CD4-positive, alpha-beta T cell treated with Interleukin-6 for 4 hours (primary cell): ENCODE measurements at regions not wholly inside any gene's neighbourhood (a gene's known extent, or its start where the extent isn't known, plus 50 kb on each side); places are given as distances from the start of the nearest gene placed in this dataset.
"Not testable (repeated sequence)": the region's sequence is repeated elsewhere in the genome, so short reads cannot be mapped to it uniquely, and the experiment has no call there.

Experiments
- DNase-seq: peaks from one replicate; pipeline ENCODE4 v3.0.0-alpha.2; 2020; ENCODE audit warnings: mixed read lengths

GRCh38 chr3:34066999-34067398 lies 268.6 kb downstream of the PDCD6IP start:
- DNase-seq = no peak

DNA sequence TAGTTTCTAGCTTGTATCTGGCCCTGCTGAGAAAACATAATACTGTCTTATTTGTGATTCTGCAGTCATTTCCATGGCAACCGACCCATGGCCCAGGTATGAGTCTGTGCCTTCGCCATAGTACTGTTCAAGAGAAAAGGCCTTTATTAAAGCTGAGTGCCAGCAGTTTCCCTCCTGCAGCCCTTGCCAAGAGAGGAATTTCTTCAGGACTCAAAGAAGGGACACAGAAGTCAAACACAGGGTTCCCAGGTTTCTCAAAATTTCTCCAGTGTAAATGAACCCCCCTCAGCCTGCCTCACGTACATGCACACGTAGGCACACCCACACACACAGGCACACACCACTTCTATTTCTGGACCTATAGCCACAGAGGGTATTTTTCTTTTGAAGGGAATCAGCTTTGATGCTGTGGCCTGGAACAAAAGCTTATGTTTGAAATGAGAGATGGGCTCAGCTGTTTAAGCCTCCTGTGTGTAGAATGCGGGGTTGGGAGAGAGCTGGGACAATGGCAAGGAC lies 269.2 kb downstream of the PDCD6IP start:
- DNase-seq = no peak

DNA sequence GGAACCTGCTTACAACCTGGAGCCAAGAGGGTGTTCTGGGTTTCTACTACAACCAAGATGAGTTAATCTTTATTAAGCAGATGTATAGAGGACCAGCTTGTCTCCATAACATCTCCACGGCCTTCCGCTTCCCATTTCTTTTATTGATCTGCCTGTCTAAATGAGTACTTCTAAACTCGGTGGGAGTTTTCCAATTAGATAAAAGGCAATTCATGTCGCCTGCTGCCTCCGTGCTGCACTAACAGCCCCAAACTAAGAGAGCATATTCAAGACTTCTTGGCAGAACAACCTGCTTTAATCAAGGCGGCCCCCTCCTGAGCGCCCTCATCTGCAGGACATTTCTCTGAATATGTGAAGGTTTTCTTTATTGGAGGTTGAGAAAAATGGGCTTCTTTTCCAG lies 270.1 kb downstream of the PDCD6IP start:
- DNase-seq = no peak

GRCh38 chr3:34070831-34071585 lies 272.6 kb downstream of the PDCD6IP start:
- no peak for DNase-seq

GRCh38 chr3:34072297-34072696 lies 273.9 kb downstream of the PDCD6IP start:
- no peak for DNase-seq

DNA sequence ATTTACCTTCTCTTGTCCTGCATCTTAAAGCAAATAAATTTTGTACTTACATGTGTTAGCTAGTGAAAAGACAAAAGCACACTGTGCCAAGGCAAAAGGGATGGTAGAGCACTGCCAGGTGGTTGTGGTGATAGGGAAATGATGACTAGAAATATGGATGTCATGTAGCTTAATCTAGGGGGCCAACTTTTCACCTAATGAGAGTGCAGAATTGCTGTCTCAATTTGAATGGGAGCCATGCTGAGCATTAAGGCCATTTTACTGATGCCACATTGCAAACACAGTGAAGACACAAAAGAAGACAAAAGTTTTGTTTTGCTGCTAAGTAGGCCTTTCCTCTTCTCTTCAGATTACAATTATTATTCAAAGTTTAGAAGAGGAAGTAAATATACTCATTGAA lies 274.7 kb downstream of the PDCD6IP start:
- DNase-seq = no peak

- no peak for DNase-seq
These were observed 275.5 kb downstream of the PDCD6IP start for GRCh38 chr3:34073961-34074360.

GRCh38 chr3:34075975-34076374 lies 277.5 kb downstream of the PDCD6IP start:
- no peak for DNase-seq

DNA sequence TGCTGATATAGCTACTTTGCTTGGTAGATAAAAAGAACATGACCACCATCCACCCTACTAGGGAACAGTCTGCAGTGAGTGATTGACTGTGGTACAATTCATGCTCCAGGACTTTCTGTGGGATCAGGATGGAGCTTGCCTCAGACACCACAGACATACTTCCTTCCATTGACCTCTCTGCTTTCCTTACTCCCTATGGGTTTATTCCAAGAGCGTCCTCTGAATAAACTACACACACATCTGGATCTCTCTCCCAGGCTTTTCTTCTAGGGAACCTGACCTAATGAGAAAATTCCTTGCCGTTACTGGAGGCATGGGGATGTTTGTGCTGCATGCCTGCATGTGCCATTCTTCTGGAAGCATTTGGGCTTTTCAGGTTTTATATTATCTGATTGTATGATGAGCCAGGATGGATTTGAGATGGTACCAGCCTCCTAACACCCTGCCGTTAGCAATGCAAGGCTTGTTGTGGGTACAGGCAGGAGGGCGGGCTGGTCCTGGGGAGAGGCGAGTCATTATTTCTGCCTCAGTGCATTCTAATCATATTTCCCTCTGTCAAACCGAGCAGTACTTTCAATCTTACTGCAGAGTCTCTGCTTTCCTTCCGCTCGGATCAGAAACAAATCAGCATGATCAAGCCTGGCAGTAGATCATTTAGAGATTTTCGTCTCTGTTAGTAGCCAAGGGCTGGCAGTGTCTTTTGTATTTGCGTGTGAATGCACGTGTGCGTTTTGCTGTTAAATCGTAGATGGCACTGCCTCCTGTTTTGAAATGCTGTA lies 279.2 kb downstream of the PDCD6IP start:
- no peak for DNase-seq

GRCh38 chr3:34078418-34078817 lies 280.0 kb downstream of the PDCD6IP start:
- DNase-seq = no peak

- DNase-seq = not testable (repeated sequence)
These were observed 281.4 kb downstream of the PDCD6IP start for GRCh38 chr3:34079849-34080248.

GRCh38 chr3:34090379-34090778 lies 291.9 kb downstream of the PDCD6IP start:
- DNase-seq = not testable (repeated sequence)

- no peak for DNase-seq
These were observed 292.4 kb downstream of the PDCD6IP start for GRCh38 chr3:34090876-34091275.

DNA sequence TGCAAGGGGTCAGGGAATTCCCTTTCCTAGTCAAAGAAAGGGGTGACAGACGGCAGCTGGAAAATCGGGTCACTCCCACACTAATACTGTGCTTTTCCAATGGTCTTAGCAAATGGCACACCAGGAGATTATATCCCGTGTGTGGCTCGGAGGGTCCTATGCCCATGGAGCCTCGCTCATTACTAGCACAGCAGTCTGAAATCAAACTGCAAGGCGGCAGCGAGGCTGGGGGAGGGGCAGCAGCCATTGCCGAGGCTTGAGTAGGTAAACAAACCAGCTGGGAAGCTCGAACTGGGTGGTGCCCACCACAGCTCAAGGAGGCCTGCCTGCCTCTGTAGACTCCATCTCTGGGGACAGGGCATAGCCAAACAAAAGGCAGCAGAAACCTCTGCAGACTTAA lies 295.9 kb downstream of the PDCD6IP start:
- not testable (repeated sequence) for DNase-seq

- no peak for DNase-seq
These were observed 303.9 kb downstream of the PDCD6IP start for GRCh38 chr3:34102288-34102687.

- no peak for DNase-seq
These were observed 307.9 kb downstream of the PDCD6IP start for GRCh38 chr3:34106379-34106778.

DNA sequence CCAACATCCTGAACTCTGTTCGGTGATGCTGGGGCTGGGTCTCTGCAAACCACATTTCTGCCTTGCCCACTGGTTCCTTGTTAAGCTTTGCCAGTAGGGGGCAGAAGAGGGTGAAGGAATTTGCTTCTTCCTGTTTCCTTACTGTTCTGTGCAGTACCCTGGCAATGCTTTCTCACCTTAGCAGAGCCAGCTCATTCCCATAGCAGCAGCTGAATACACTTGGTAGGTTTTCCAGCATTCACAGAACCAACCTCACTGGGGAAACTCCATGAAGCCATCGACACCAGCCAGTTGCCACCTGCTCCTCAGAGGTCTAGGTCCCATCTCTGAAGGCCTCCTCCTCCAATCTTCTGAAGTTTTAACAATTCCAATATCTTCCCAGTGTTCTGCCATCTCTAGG lies 308.4 kb downstream of the PDCD6IP start:
- no peak for DNase-seq

- no peak for DNase-seq
These were observed 309.2 kb downstream of the PDCD6IP start for GRCh38 chr3:34107669-34108068.

DNA sequence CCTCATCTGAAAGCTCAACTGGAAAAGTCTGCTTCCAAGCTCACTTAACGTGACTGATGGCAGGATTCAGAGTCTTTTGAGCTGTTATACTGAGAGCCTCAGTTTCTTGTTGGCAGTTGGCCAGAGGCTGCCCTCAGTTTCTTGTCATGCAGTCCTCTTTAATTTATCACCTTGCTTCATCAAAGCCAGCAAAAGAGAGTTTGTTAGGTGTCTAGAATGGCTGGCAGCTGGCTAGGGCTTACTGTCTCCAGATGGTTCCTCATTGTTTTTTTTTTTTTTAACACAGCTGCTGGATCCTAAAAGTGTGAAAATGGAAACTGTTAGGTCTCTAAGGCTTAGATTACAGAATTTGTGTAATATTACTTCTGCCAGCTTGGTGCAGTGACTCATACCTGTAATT lies 310.6 kb downstream of the PDCD6IP start:
- no peak for DNase-seq

DNA sequence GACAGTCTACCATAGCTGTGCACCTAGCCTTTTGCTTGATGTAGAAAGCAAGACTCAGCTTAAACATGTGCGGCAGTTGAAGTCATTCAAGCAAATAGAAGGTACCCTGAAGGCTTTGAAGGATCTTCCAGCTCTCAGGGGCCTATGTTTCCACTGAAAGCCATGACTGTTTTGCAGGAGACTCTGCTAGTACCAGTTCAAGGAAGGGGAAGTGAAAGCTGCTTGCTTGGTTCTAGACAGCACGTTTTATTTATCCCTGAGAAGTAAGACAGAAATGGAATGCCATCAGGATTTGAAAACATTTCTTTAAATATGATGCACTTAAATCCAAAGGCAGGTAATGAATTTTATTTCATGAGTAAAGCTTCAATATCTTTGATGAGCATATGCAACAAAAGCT lies 311.4 kb downstream of the PDCD6IP start:
- DNase-seq = no peak

- DNase-seq = no peak
These were observed 312.9 kb downstream of the PDCD6IP start for GRCh38 chr3:34111361-34111760.

GRCh38 chr3:34112261-34112660 lies 313.8 kb downstream of the PDCD6IP start:
- DNase-seq = not testable (repeated sequence)

DNA sequence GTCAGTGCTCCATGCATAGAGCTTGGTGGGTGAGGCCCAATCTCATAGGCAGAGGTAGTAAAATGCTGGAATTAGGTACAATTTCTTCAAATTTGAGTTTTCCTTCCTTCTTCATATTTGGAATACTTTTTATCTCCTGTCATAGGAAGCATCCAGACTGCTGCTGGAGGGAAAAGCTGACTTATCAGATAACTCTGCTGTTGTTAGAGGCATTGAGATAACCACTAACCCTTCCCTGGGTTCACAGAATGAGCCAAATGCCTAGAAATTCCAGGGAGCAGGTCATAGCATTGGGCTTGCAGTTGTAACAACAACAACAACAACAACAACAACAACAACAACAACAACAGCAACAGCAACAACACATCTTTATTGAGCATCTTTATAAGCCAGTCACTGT lies 332.7 kb downstream of the PDCD6IP start:
- no peak for DNase-seq

- DNase-seq = no peak
These were observed 333.8 kb downstream of the PDCD6IP start for GRCh38 chr3:34132069-34132692.
